H1 (cell line): ENCODE measurements at regions not wholly inside any gene's neighbourhood (a gene's known extent, or its start where the extent isn't known, plus 50 kb on each side); places are given as distances from the start of the nearest gene placed in this dataset.

ENCODE experiments used
- CHD1 ChIP-seq: IDR thresholded peaks from 2 replicates; pipeline ENCODE4 v1.6.1; 2012; ENCODE audit warnings: low read depth, low read length, improper control_type of control experiment
- EZH2 ChIP-seq: fragments of 200-600 bp; sonication (generic); IDR thresholded peaks from 2 replicates; pipeline ENCODE4 v1.7.1; 2012; ENCODE audit warnings: low read depth, mild to moderate bottlenecking, moderate library complexity, low read length, inconsistent platforms; ENCODE audit not compliant: severe bottlenecking
- HDAC2 ChIP-seq, 2 experiments: fragments of 300-600 bp in 1 of 2; sonication (generic) in 1 of 2; IDR thresholded peaks; 2 replicates each; pipeline ENCODE4 v1.6.1; 2011 to 2012; ENCODE audit warnings: low read depth in 2 of 2, low read length in 2 of 2, mild to moderate bottlenecking in 2 of 2, moderate library complexity in 2 of 2, borderline replicate concordance in 1 of 2, inconsistent platforms in 1 of 2
- POLR2A ChIP-seq, 2 experiments: IDR thresholded peaks; 1 replicate in 1 of 2; 2 replicates in 1 of 2; pipeline ENCODE4 v1.6.1; 2011; ENCODE audit warnings: low read depth in 2 of 2, low read length in 2 of 2, mild to moderate bottlenecking in 2 of 2; ENCODE audit errors: control extremely low read depth in 1 of 2
- SIRT6 ChIP-seq: IDR thresholded peaks from one replicate; pipeline ENCODE4 v1.7.1; 2012; ENCODE audit warnings: low read length, inconsistent platforms
- ZNF274 ChIP-seq: IDR thresholded peaks from 2 replicates; pipeline ENCODE4 v1.7.0; 2012; ENCODE audit warnings: low read length, borderline replicate concordance; ENCODE audit errors: extremely low read depth
- TF ChIP-seq, protein P1 (sequence below), 3 experiments: IDR thresholded peaks; 1 replicate in 2 of 3; 2 replicates in 1 of 3; pipeline versions ENCODE4 v1.5.1 to v1.6.1; 2011; ENCODE audit warnings: low read length in 3 of 3, mild to moderate bottlenecking in 3 of 3, inconsistent platforms in 2 of 3, low read depth in 1 of 3, moderate library complexity in 1 of 3; ENCODE audit not compliant: insufficient read depth in 1 of 3; ENCODE audit errors: control extremely low read depth in 1 of 3

DNA sequence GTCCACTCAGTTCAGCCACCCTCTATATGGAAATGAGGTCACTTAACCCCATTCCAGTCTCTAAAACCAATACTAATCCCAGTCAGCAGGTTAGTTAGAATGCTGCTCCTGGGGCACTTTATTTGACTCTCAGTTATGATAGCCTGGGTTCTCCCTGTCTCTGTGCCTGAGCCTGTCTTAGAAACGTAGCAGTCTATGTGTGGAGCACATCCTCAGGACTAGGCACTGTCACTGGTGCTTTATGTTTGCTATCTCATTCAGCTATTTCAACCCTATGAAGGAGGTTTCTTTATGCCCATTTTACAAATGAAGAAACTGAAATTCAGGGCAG lies 152.5 kb upstream of the PKDCC start:
- TF ChIP-seq, protein P1, sequence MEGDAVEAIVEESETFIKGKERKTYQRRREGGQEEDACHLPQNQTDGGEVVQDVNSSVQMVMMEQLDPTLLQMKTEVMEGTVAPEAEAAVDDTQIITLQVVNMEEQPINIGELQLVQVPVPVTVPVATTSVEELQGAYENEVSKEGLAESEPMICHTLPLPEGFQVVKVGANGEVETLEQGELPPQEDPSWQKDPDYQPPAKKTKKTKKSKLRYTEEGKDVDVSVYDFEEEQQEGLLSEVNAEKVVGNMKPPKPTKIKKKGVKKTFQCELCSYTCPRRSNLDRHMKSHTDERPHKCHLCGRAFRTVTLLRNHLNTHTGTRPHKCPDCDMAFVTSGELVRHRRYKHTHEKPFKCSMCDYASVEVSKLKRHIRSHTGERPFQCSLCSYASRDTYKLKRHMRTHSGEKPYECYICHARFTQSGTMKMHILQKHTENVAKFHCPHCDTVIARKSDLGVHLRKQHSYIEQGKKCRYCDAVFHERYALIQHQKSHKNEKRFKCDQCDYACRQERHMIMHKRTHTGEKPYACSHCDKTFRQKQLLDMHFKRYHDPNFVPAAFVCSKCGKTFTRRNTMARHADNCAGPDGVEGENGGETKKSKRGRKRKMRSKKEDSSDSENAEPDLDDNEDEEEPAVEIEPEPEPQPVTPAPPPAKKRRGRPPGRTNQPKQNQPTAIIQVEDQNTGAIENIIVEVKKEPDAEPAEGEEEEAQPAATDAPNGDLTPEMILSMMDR (IDR thresholded peaks at IDR 0.05; ENCODE audit: control extremely low read depth in 1 of 3, insufficient read depth in 1 of 3, low read depth in 1 of 3, low read length in 3 of 3) = no peak
- TF ChIP-seq POLR2A (IDR thresholded peaks at IDR 0.05; ENCODE audit: control extremely low read depth in 1 of 2, low read depth in 2 of 2, low read length in 2 of 2) (no peak), SIRT6 (no peak), HDAC2 (IDR thresholded peaks at IDR 0.05; ENCODE audit: borderline replicate concordance in 1 of 2, low read depth in 2 of 2, low read length in 2 of 2) (no peak), EZH2 (no peak), CHD1 (no peak), ZNF274 (no peak)
